Activated gamma-delta T cell treated with anti-CD3 and anti-CD28 coated beads, Interleukin-2, amount 50 U/mL, for 16 hours (primary cell): ENCODE measurements at regions not wholly inside any gene's neighbourhood (a gene's known extent, or its start where the extent isn't known, plus 50 kb on each side); places are given as distances from the start of the nearest gene placed in this dataset.
"Not testable (repeated sequence)": the region's sequence is repeated elsewhere in the genome, so short reads cannot be mapped to it uniquely, and the experiment has no call there.

Experiments
- DNase-seq: peaks from one replicate; pipeline ENCODE4 v3.0.0-alpha.2; 2020; ENCODE audit warnings: low read depth

- DNase-seq, result no peak
These were observed 324.2 kb downstream of the RAD51AP2 start for GRCh38 chr2:17194083-17194482.

DNA sequence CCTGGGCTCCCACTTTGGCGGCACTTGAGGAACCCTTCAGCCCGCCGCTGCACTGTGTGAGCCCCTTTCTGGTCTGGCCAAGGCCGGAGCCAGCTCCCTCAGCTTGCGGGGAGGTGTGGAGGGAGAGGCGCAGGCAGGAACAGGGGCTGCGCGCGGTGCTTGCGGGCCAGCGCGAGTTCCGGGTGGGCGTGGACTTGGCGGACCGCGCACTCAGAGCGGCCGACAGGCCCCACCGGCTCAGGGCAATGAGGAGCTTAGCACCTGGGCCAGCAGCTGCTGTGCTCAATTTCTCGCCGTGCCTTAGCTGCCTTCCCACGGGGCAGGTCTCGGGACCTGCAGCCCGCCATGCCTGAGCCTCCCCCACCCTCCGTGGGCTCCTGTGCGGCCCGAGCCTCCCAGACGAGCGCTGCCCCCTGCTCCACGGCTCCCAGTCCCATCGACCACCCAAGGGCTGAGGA is 324.8 kb downstream of the RAD51AP2 start:
- not testable (repeated sequence) for DNase-seq

GRCh38 chr2:17191223-17191622 is 327.0 kb downstream of the RAD51AP2 start:
- DNase-seq, result no peak

DNA sequence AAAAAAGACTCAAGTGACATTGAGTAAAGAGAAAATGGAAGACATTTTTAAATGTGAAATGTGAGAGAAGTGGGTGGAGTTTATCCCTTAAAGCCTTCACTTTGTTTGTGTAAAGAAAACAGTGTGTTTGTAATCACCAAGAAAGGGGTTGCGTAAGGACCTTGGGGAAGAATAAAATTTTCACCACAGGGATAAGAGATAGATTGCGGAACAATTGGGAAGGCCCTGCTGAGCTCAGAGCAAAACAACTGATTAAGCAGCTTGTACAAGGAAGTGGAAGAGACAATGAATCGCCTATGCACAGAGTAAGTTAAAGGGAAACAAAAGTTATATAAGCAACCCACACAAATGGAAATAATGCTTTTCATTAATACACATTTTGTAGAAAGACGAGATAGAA is 327.7 kb downstream of the RAD51AP2 start:
- DNase-seq, result no peak

- DNase-seq, result no peak
These were observed 329.5 kb downstream of the RAD51AP2 start for GRCh38 chr2:17188721-17189120.

- no peak for DNase-seq
These were observed 333.7 kb downstream of the RAD51AP2 start for GRCh38 chr2:17184512-17184911.

- DNase-seq, result no peak
These were observed 335.8 kb downstream of the RAD51AP2 start for GRCh38 chr2:17182399-17182798.

- DNase-seq, result no peak
These were observed 337.0 kb downstream of the RAD51AP2 start for GRCh38 chr2:17181051-17181752.

GRCh38 chr2:17179145-17179808 is 339.0 kb downstream of the RAD51AP2 start:
- DNase-seq, result no peak

DNA sequence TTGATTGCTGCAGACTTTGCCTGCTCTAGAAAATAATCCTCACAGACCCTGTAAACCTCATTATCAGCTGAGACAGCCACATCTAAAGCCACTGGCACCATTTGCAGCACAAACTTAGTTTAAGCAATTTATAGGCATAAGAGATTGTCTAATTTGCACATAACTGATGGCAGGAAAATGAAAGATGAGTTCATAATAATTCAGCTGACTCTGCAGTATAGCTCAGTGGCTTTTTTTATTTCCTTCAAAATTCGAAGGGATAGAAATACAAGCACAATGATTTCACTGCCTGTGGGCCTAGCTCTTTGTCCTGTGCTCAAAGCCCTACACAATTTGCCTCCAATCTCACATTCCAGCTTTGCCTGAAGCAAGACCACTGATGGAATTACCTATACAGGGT is 341.2 kb downstream of the RAD51AP2 start:
- DNase-seq, result no peak

DNA sequence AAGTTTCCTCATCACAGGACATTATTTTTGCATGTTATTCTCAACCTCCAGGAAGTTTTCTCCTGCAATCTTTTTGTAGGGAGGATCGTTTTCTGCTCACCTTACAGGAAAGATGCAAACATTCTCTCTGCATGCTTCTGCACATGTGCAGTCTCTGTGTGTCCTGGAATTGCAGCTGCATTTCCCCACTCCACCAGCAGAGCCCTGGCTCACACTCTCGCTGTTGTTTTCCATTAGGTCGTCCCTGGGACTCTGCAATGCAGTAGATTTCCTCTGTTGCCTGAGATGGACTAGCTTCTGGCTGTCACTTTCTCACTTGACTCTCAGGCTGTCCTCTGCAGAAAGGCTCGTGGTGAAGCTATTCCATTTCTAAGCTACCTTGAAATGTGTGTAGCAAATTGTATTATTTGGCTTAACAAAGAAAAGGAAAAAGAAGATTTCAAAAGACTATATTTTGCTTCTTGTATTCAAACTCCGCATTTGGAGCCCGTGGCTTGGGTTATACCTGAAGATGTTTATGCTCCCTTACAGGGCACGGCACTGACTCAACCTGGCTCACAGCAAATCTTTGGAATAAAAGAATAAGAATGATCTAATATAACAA is 346.7 kb downstream of the RAD51AP2 start:
- DNase-seq, result no peak

DNA sequence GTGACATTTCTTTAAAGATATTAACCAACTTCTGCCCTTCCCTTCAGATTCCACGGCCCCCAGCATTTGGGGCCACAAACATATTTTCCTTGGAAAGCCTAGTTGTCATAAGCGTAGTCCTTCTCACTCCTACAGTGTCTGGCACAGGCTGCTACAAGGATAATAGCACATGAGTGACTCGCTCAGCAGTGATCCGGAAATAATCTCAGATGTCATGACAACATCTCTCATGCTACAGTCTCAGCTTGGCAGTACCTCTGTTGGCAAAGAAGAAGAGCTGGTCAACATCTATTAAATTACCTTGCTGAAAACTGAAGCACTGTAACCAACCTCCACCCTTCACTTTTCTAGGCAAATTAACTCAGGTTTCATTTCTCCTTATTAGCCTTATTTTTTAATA is 351.7 kb downstream of the RAD51AP2 start:
- DNase-seq, result no peak

- DNase-seq, result no peak
These were observed 353.7 kb downstream of the RAD51AP2 start for GRCh38 chr2:17164550-17164949.

- no peak for DNase-seq
These were observed 354.6 kb downstream of the RAD51AP2 start for GRCh38 chr2:17163638-17164037.

GRCh38 chr2:17162713-17163112 is 355.5 kb downstream of the RAD51AP2 start:
- DNase-seq, result no peak

GRCh38 chr2:17160594-17160993 is 357.6 kb downstream of the RAD51AP2 start:
- DNase-seq, result no peak

DNA sequence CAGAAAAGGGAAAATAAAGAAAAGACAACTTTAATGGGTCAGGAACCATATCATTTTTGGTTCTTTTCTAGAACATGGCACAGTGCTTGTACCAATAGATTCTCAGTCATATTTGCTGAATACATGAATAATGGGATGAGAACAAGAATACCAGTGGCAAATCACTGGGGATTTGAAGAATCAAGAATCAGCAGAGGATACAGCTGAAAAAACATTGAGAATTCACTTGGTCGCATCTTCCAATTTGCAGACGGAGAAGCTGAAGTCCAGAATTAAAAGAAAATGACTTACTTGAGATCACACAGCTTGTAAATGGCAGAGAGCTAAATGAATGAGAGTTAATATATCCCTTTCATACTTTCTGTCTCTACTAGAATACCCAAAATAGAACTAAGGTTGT is 362.2 kb downstream of the RAD51AP2 start:
- no peak for DNase-seq

DNA sequence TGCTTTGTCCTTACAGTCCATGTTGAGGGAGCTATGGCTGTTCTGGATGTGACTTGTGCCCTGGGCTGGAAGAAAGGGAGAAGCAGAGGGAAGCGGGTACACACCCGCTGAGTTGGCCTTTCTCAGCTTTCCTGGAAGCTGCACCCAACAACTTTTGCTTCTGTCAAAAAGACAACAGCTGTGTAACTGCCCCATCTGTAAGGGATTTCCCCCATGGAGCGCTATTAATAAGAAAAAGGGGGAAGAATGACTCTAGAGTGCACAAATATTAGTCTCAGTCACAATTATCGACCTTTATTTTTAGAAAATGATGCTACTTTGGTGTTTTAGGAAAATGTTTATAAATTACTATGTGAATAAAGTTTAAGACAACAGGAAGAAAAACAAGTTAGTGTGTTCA is 368.3 kb downstream of the RAD51AP2 start:
- no peak for DNase-seq

GRCh38 chr2:17148407-17149145 is 369.7 kb downstream of the RAD51AP2 start:
- DNase-seq, result no peak

GRCh38 chr2:17146358-17146757 is 371.9 kb downstream of the RAD51AP2 start:
- no peak for DNase-seq

DNA sequence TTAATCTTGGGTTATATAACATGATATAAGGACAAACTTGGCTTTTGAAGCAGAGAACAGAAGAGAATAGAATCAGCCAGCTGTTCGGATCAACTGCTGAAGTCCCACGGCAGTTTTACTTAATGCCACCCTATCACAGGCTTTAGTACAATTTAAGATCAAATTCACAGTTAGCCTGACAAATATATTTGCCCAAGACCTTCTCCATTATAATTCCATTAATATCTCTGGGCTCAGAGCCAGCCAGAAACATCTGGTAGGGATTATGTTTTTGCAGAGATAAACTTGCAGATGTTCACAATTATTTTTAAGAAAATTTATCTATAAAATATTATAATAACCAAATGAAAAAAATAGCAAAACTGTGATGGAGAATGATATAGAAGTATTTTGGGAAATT is 381.4 kb downstream of the RAD51AP2 start:
- DNase-seq, result no peak

- no peak for DNase-seq
These were observed 382.0 kb downstream of the RAD51AP2 start for GRCh38 chr2:17136231-17136630.

- no peak for DNase-seq
These were observed 382.6 kb downstream of the RAD51AP2 start for GRCh38 chr2:17135619-17136018.
